ENCODE measurements at regions not wholly inside any gene's neighbourhood (a gene's known extent, or its start where the extent isn't known, plus 50 kb on each side); places are given as distances from the start of the nearest gene placed in this dataset.

- no peak for TF ChIP-seq POLR2A (IDR thresholded peaks at IDR 0.05)
- TF ChIP-seq CTCF (IDR thresholded peaks at IDR 0.05): no peak
Measured at GRCh38 chr13:87903553-87903952, 232.4 kb downstream of the SLITRK5 start.

Data from esophagus squamous epithelium (tissue), 4 donors.